ENCODE measurements at regions not wholly inside any gene's neighbourhood (a gene's known extent, or its start where the extent isn't known, plus 50 kb on each side); places are given as distances from the start of the nearest gene placed in this dataset.

DNA sequence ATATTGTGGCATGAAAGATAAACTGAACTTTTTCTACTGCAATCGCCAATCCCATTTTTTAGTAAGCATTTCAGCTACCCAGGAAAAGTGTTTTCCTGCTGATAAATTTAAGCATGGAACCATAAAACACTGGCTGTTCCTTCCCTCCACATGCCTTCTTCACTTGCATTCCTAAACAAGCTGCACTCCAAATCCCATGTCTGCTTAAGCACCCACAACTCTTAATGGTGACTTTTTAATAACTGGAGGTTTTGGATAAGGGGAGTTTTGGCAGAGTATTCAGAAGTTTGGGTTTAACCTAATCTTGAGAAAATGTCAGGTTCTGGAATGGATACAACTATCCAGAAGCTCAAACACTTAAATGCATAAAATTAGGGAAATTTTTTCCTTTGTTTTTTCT is 345.6 kb upstream of the CA10 start:
- no peak for TF ChIP-seq BRCA1 (CRISPR knock-in tag; IDR thresholded peaks at IDR 0.05)
- no peak for TF ChIP-seq MXD1 (CRISPR knock-in tag; IDR thresholded peaks at IDR 0.05)
- no peak for TF ChIP-seq HOXD1 (CRISPR knock-in tag; IDR thresholded peaks at IDR 0.05)
- TF ChIP-seq MBD4 (IDR thresholded peaks at IDR 0.05; ENCODE audit: borderline replicate concordance, low read length), result no peak
- no peak for TF ChIP-seq BRD4 (CRISPR knock-in tag; IDR thresholded peaks at IDR 0.05)
- no peak for TF ChIP-seq ZNF232 (CRISPR knock-in tag; IDR thresholded peaks at IDR 0.05; ENCODE audit: borderline replicate concordance)
- no peak for TF ChIP-seq CEBPB (IDR thresholded peaks at IDR 0.05; ENCODE audit: borderline replicate concordance, low read depth, low read length)
- TF ChIP-seq FIP1L1 (IDR thresholded peaks at IDR 0.05; ENCODE audit: borderline replicate concordance, insufficient read depth, low read depth, low read length), result no peak
- TF ChIP-seq ZNF570 (CRISPR knock-in tag; IDR thresholded peaks at IDR 0.05; ENCODE audit: borderline replicate concordance), result no peak
- no peak for TF ChIP-seq FOXK2 (IDR thresholded peaks at IDR 0.05)
- TF ChIP-seq ELF1 (CRISPR knock-in tag; IDR thresholded peaks at IDR 0.05), result no peak
- TF ChIP-seq ARID2 (CRISPR knock-in tag; IDR thresholded peaks at IDR 0.05; ENCODE audit: borderline replicate concordance), result no peak
- no peak for TF ChIP-seq ZNF274 (CRISPR knock-in tag; IDR thresholded peaks at IDR 0.05)
- no peak for TF ChIP-seq NFIB (CRISPR knock-in tag; IDR thresholded peaks at IDR 0.05; ENCODE audit: borderline replicate concordance)

All from HepG2 (cell line).